SK-N-SH treated with all-trans-retinoic acid at 6 μM for 48 hours (cell line): ENCODE measurements at regions not wholly inside any gene's neighbourhood (a gene's known extent, or its start where the extent isn't known, plus 50 kb on each side); places are given as distances from the start of the nearest gene placed in this dataset.

Experiments used
- ATAC-seq: fragments of 200-7000 bp; cut with Tn5 transposase; 3 replicates; pipeline ENCODE4 v1.9.1; 2020; ENCODE audit warnings: mild to moderate bottlenecking, moderate library complexity
- ARNTL ChIP-seq: fragments of 450-650 bp; formaldehyde crosslinking; IDR thresholded peaks from 2 replicates; pipeline ENCODE4 v1.5.0; 2020; ENCODE audit warnings: low read depth, mild to moderate bottlenecking, moderate library complexity, borderline replicate concordance
- BACH2 ChIP-seq: fragments of 250-450 bp; sonication (Bioruptor Pico); IDR thresholded peaks from 2 replicates; pipeline ENCODE4 v1.9.0; 2021; ENCODE audit warnings: mild to moderate bottlenecking, borderline replicate concordance
- CSDC2 ChIP-seq: fragments of 250-450 bp; sonication (Bioruptor Pico); IDR thresholded peaks from 2 replicates; pipeline ENCODE4 v1.5.0; 2020; ENCODE audit warnings: mild to moderate bottlenecking, moderate library complexity
- ESRRG ChIP-seq: fragments of 250-450 bp; sonication (Bioruptor Pico); IDR thresholded peaks from 2 replicates; pipeline ENCODE4 v1.6.1; 2021; ENCODE audit warnings: mild to moderate bottlenecking
- GLIS3 ChIP-seq: fragments of 250-450 bp; sonication (Bioruptor Pico); IDR thresholded peaks from 2 replicates; pipeline ENCODE4 v1.5.0; 2020; ENCODE audit warnings: mild to moderate bottlenecking, moderate library complexity
- ISL1 ChIP-seq: fragments of 250-450 bp; sonication (Bioruptor Pico); IDR thresholded peaks from 2 replicates; pipeline ENCODE4 v2.1.2; 2022; ENCODE audit warnings: mild to moderate bottlenecking, moderate library complexity
- OSR1 ChIP-seq: fragments of 250-450 bp; sonication (Bioruptor Pico); IDR thresholded peaks from 2 replicates; pipeline ENCODE4 v1.8.0; 2022; ENCODE audit warnings: moderate library complexity, mild to moderate bottlenecking, inconsistent platforms
- PPARA ChIP-seq: fragments of 250-450 bp; sonication (Bioruptor Pico); IDR thresholded peaks from 2 replicates; pipeline ENCODE4 v1.5.0; 2020; ENCODE audit warnings: mild to moderate bottlenecking, borderline replicate concordance
- RARB ChIP-seq: fragments of 250-450 bp; sonication (Bioruptor Pico); IDR thresholded peaks from 2 replicates; pipeline ENCODE4 v1.8.0; 2021; ENCODE audit warnings: mild to moderate bottlenecking, moderate library complexity
- SNAI2 ChIP-seq: fragments of 250-450 bp; sonication (Bioruptor Pico); IDR thresholded peaks from 2 replicates; pipeline ENCODE4 v1.5.0; 2020; ENCODE audit warnings: mild to moderate bottlenecking, moderate library complexity
- TCF4 ChIP-seq: fragments of 250-450 bp; sonication (Bioruptor Pico); IDR thresholded peaks from 2 replicates; pipeline ENCODE4 v1.8.0; 2021; ENCODE audit warnings: mild to moderate bottlenecking, moderate library complexity, borderline replicate concordance
- TOX ChIP-seq: fragments of 250-450 bp; sonication (Bioruptor Pico); IDR thresholded peaks from 2 replicates; pipeline ENCODE4 v1.8.0; 2021; ENCODE audit warnings: mild to moderate bottlenecking, moderate library complexity, borderline replicate concordance
- ZC3H10 ChIP-seq: fragments of 250-450 bp; sonication (Bioruptor Pico); IDR thresholded peaks from 2 replicates; pipeline ENCODE4 v1.5.1; 2021; ENCODE audit warnings: mild to moderate bottlenecking, moderate library complexity
- ZFP30 ChIP-seq: fragments of 450-650 bp; formaldehyde crosslinking; IDR thresholded peaks from 2 replicates; pipeline ENCODE4 v1.5.0; 2022; ENCODE audit warnings: mild to moderate bottlenecking, moderate library complexity
- ZNF565 ChIP-seq: fragments of 450-650 bp; formaldehyde crosslinking; conservative IDR thresholded peaks from 2 replicates; pipeline ENCODE4 v1.5.0; 2020; ENCODE audit warnings: low read depth, mild to moderate bottlenecking, moderate library complexity
- ZNF70 ChIP-seq: fragments of 450-650 bp; formaldehyde crosslinking; IDR thresholded peaks from 2 replicates; pipeline ENCODE4 v1.5.0; 2020; ENCODE audit warnings: mild to moderate bottlenecking, moderate library complexity
- ZNF8 ChIP-seq: fragments of 450-650 bp; formaldehyde crosslinking; IDR thresholded peaks from 2 replicates; pipeline ENCODE4 v1.5.0; 2020; ENCODE audit warnings: mild to moderate bottlenecking, moderate library complexity
- TF ChIP-seq, protein P1 (sequence below): fragments of 250-450 bp; sonication (Bioruptor Pico); IDR thresholded peaks from 2 replicates; pipeline ENCODE4 v1.8.0; 2020; ENCODE audit warnings: mild to moderate bottlenecking, moderate library complexity, borderline replicate concordance
- TF ChIP-seq, protein P2 (sequence below): fragments of 250-450 bp; sonication (Bioruptor Pico); IDR thresholded peaks from 2 replicates; pipeline ENCODE4 v1.8.0; 2021; ENCODE audit warnings: low read depth, mild to moderate bottlenecking, moderate library complexity, borderline replicate concordance
- TF ChIP-seq, protein P3 (sequence below): fragments of 250-450 bp; sonication (Bioruptor Pico); IDR thresholded peaks from 2 replicates; pipeline ENCODE4 v1.5.1; 2021; ENCODE audit warnings: mild to moderate bottlenecking, moderate library complexity
- TF ChIP-seq, protein P4 (sequence below): fragments of 250-450 bp; sonication (Bioruptor Pico); IDR thresholded peaks from 2 replicates; pipeline ENCODE4 v1.5.1; 2020; ENCODE audit warnings: low read depth, mild to moderate bottlenecking, moderate library complexity

DNA sequence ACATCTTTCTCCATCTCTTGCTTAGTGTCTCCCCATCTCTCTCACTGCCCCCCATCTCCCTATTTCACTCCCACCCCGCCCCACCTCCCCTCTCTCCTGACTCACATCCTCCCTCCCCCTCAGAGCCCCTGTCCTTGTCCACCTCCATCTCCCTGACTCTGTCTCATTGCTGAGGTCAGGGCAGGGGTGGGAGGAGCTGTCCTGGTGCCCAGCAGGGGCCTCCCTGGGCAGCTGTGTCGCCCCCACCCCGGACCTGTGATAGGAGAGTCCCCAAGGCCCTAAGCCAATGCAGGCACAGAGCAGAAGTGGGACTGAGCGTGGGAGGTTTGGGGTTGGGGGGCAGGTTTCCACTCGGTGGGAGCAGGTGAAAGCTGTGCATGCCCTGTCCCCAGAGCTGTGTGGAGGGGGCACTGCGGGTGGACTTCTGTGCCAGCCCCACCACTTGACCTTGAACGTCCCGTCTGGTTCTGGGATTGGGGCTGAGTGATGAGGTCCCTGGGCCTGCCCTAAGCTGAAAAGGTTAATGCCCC, 210.8 kb downstream of the TBC1D2B start:
- TF ChIP-seq TOX (CRISPR knock-in tag) (no peak), ZNF565 (CRISPR knock-in tag) (no peak), RARB (CRISPR knock-in tag) (no peak), ZNF70 (CRISPR knock-in tag) (no peak), GLIS3 (no peak), BACH2 (CRISPR knock-in tag) (no peak), TCF4 (CRISPR knock-in tag) (no peak), ZC3H10 (CRISPR knock-in tag) (no peak), ISL1 (no peak), OSR1 (CRISPR knock-in tag) (no peak), SNAI2 (CRISPR knock-in tag) (no peak), ESRRG (CRISPR knock-in tag) (no peak), ZFP30 (CRISPR knock-in tag) (no peak), PPARA (CRISPR knock-in tag) (no peak), ARNTL (no peak)
- TF ChIP-seq, protein P1, sequence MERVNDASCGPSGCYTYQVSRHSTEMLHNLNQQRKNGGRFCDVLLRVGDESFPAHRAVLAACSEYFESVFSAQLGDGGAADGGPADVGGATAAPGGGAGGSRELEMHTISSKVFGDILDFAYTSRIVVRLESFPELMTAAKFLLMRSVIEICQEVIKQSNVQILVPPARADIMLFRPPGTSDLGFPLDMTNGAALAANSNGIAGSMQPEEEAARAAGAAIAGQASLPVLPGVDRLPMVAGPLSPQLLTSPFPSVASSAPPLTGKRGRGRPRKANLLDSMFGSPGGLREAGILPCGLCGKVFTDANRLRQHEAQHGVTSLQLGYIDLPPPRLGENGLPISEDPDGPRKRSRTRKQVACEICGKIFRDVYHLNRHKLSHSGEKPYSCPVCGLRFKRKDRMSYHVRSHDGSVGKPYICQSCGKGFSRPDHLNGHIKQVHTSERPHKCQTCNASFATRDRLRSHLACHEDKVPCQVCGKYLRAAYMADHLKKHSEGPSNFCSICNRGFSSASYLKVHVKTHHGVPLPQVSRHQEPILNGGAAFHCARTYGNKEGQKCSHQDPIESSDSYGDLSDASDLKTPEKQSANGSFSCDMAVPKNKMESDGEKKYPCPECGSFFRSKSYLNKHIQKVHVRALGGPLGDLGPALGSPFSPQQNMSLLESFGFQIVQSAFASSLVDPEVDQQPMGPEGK (CRISPR knock-in tag): no peak
- TF ChIP-seq, protein P2, sequence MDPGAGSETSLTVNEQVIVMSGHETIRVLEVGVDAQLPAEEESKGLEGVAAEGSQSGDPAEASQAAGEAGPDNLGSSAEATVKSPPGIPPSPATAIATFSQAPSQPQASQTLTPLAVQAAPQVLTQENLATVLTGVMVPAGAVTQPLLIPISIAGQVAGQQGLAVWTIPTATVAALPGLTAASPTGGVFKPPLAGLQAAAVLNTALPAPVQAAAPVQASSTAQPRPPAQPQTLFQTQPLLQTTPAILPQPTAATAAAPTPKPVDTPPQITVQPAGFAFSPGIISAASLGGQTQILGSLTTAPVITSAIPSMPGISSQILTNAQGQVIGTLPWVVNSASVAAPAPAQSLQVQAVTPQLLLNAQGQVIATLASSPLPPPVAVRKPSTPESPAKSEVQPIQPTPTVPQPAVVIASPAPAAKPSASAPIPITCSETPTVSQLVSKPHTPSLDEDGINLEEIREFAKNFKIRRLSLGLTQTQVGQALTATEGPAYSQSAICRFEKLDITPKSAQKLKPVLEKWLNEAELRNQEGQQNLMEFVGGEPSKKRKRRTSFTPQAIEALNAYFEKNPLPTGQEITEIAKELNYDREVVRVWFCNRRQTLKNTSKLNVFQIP (CRISPR knock-in tag): no peak
- TF ChIP-seq, protein P3, sequence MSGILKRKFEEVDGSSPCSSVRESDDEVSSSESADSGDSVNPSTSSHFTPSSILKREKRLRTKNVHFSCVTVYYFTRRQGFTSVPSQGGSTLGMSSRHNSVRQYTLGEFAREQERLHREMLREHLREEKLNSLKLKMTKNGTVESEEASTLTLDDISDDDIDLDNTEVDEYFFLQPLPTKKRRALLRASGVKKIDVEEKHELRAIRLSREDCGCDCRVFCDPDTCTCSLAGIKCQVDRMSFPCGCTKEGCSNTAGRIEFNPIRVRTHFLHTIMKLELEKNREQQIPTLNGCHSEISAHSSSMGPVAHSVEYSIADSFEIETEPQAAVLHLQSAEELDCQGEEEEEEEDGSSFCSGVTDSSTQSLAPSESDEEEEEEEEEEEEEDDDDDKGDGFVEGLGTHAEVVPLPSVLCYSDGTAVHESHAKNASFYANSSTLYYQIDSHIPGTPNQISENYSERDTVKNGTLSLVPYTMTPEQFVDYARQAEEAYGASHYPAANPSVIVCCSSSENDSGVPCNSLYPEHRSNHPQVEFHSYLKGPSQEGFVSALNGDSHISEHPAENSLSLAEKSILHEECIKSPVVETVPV: no peak
- TF ChIP-seq, protein P4, sequence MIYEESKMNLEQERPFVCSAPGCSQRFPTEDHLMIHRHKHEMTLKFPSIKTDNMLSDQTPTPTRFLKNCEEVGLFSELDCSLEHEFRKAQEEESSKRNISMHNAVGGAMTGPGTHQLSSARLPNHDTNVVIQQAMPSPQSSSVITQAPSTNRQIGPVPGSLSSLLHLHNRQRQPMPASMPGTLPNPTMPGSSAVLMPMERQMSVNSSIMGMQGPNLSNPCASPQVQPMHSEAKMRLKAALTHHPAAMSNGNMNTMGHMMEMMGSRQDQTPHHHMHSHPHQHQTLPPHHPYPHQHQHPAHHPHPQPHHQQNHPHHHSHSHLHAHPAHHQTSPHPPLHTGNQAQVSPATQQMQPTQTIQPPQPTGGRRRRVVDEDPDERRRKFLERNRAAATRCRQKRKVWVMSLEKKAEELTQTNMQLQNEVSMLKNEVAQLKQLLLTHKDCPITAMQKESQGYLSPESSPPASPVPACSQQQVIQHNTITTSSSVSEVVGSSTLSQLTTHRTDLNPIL (CRISPR knock-in tag): no peak
- no peak for ATAC-seq

DNA sequence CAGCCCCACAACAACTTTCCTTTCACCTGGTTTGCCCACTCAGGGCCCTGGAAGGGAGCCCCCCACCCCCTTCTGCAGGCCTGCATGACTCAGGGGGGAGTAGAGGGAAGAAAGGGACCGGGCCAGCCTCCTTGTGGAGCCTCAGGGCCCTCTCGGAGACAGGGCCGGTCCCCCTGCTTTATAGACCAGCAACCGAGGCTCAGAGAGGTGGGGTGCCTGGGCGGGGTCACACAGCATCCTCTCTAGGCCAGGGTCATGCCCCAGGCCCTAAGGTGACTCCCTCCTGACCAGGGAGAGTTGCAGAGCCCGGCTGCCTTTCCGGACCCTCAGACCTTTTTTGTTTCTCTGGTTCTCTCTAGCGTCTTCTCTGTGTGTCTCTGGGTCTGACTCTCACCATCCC, 211.3 kb downstream of the TBC1D2B start:
- TF ChIP-seq TOX (CRISPR knock-in tag) (no peak), ZNF8 (no peak), SNAI2 (CRISPR knock-in tag) (no peak), ZNF565 (CRISPR knock-in tag) (no peak)
- no peak for ATAC-seq

- ATAC-seq: no peak
- no peak for TF ChIP-seq PPARA (CRISPR knock-in tag)
- no peak for TF ChIP-seq ZNF565 (CRISPR knock-in tag)
- no peak for TF ChIP-seq CSDC2 (CRISPR knock-in tag)
- no peak for TF ChIP-seq OSR1 (CRISPR knock-in tag)
- TF ChIP-seq, protein P1 (CRISPR knock-in tag): no peak
- TF ChIP-seq, protein P3: no peak
- TF ChIP-seq ZNF70 (CRISPR knock-in tag): no peak
Observed at GRCh38 chr15:77865701-77866100, 211.8 kb downstream of the TBC1D2B start.
